GM12878 (cell line): ENCODE measurements at regions not wholly inside any gene's neighbourhood (a gene's known extent, or its start where the extent isn't known, plus 50 kb on each side); places are given as distances from the start of the nearest gene placed in this dataset.

Source experiments
- CBFB ChIP-seq: IDR thresholded peaks from 2 replicates; pipeline ENCODE4 v1.6.1; 2016; ENCODE audit warnings: antibody characterized with exemption, low read depth
- EED ChIP-seq: sonication (generic); IDR thresholded peaks from 2 replicates; pipeline ENCODE4 v1.6.1; 2016; ENCODE audit warnings: antibody characterized with exemption, low read depth
- EP300 ChIP-seq, 2 experiments: fragments of 150-350 bp in 1 of 2; IDR thresholded peaks; 2 replicates each; pipeline ENCODE4 v1.6.1; 2011 to 2012; ENCODE audit warnings: low read depth in 2 of 2, low read length in 2 of 2, borderline replicate concordance in 1 of 2, improper control_type of control experiment in 1 of 2, inconsistent platforms in 1 of 2; ENCODE audit not compliant: control insufficient read depth in 1 of 2
- EZH2 ChIP-seq: IDR thresholded peaks from 2 replicates; pipeline ENCODE4 v1.6.1; 2012; ENCODE audit warnings: low read depth, mild to moderate bottlenecking, control low read depth, inconsistent platforms, low read length, borderline replicate concordance; ENCODE audit not compliant: control insufficient read depth
- JUNB ChIP-seq: IDR thresholded peaks from 2 replicates; pipeline ENCODE4 v1.6.1; 2016; ENCODE audit warnings: antibody characterized with exemption, mild to moderate bottlenecking
- POLR2AphosphoS5 ChIP-seq: IDR thresholded peaks from 2 replicates; pipeline ENCODE4 v1.6.1; 2011; ENCODE audit warnings: mild to moderate bottlenecking, low read length, inconsistent platforms
- ZBED1 ChIP-seq: IDR thresholded peaks from 2 replicates; pipeline ENCODE4 v1.6.1; 2016; ENCODE audit warnings: borderline replicate concordance
- ZNF24 ChIP-seq: fragments of 450-650 bp; IDR thresholded peaks from 2 replicates; pipeline ENCODE4 v1.6.1; 2017; ENCODE audit warnings: antibody characterized with exemption, mild to moderate bottlenecking
- TF ChIP-seq, protein P1 (sequence below), 3 experiments: IDR thresholded peaks in 2 of 3; conservative IDR thresholded peaks in 1 of 3; 2 replicates each; pipeline ENCODE4 v1.5.1; 2011; ENCODE audit warnings: low read depth in 3 of 3, low read length in 3 of 3, mild to moderate bottlenecking in 3 of 3, control low read depth in 2 of 3, moderate library complexity in 2 of 3, inconsistent platforms in 1 of 3, mixed read lengths in 1 of 3; ENCODE audit not compliant: control insufficient read depth in 2 of 3, insufficient read depth in 1 of 3; ENCODE audit errors: extremely low read depth in 1 of 3
- TF ChIP-seq, protein P2 (sequence below): IDR thresholded peaks from 2 replicates; pipeline ENCODE4 v1.6.1; 2012; ENCODE audit warnings: low read depth, low read length, improper control_type of control experiment
- TF ChIP-seq, protein P3 (sequence below): IDR thresholded peaks from 2 replicates; pipeline ENCODE4 v1.6.1; 2012; ENCODE audit warnings: mild to moderate bottlenecking, low read depth, low read length

- TF ChIP-seq, protein P1, sequence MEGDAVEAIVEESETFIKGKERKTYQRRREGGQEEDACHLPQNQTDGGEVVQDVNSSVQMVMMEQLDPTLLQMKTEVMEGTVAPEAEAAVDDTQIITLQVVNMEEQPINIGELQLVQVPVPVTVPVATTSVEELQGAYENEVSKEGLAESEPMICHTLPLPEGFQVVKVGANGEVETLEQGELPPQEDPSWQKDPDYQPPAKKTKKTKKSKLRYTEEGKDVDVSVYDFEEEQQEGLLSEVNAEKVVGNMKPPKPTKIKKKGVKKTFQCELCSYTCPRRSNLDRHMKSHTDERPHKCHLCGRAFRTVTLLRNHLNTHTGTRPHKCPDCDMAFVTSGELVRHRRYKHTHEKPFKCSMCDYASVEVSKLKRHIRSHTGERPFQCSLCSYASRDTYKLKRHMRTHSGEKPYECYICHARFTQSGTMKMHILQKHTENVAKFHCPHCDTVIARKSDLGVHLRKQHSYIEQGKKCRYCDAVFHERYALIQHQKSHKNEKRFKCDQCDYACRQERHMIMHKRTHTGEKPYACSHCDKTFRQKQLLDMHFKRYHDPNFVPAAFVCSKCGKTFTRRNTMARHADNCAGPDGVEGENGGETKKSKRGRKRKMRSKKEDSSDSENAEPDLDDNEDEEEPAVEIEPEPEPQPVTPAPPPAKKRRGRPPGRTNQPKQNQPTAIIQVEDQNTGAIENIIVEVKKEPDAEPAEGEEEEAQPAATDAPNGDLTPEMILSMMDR (IDR thresholded peaks at IDR 0.05 in 2 of 3, conservative IDR thresholded peaks at IDR 0.05 in 1 of 3; ENCODE audit: control insufficient read depth in 2 of 3, extremely low read depth in 1 of 3, insufficient read depth in 1 of 3, low read depth in 3 of 3, low read length in 3 of 3), result no peak
- TF ChIP-seq ZBED1 (no peak), POLR2AphosphoS5 (no peak), ZNF24 (no peak), EZH2 (no peak), EED (no peak), EP300 (IDR thresholded peaks at IDR 0.05; ENCODE audit: borderline replicate concordance in 1 of 2, control insufficient read depth in 1 of 2, low read depth in 2 of 2, low read length in 2 of 2) (no peak), CBFB (no peak), JUNB (no peak)
- TF ChIP-seq, protein P2, sequence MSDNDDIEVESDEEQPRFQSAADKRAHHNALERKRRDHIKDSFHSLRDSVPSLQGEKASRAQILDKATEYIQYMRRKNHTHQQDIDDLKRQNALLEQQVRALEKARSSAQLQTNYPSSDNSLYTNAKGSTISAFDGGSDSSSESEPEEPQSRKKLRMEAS, result no peak
- TF ChIP-seq, protein P3, sequence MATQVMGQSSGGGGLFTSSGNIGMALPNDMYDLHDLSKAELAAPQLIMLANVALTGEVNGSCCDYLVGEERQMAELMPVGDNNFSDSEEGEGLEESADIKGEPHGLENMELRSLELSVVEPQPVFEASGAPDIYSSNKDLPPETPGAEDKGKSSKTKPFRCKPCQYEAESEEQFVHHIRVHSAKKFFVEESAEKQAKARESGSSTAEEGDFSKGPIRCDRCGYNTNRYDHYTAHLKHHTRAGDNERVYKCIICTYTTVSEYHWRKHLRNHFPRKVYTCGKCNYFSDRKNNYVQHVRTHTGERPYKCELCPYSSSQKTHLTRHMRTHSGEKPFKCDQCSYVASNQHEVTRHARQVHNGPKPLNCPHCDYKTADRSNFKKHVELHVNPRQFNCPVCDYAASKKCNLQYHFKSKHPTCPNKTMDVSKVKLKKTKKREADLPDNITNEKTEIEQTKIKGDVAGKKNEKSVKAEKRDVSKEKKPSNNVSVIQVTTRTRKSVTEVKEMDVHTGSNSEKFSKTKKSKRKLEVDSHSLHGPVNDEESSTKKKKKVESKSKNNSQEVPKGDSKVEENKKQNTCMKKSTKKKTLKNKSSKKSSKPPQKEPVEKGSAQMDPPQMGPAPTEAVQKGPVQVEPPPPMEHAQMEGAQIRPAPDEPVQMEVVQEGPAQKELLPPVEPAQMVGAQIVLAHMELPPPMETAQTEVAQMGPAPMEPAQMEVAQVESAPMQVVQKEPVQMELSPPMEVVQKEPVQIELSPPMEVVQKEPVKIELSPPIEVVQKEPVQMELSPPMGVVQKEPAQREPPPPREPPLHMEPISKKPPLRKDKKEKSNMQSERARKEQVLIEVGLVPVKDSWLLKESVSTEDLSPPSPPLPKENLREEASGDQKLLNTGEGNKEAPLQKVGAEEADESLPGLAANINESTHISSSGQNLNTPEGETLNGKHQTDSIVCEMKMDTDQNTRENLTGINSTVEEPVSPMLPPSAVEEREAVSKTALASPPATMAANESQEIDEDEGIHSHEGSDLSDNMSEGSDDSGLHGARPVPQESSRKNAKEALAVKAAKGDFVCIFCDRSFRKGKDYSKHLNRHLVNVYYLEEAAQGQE, result no peak
These were observed 141.4 kb upstream of the SLC6A11 start for GRCh38 chr3:10674578-10674977.
